Fibroblast of villous mesenchyme (primary cell): ENCODE measurements at regions not wholly inside any gene's neighbourhood (a gene's known extent, or its start where the extent isn't known, plus 50 kb on each side); places are given as distances from the start of the nearest gene placed in this dataset.

Experiments used
- DNase-seq: peaks from one replicate; pipeline ENCODE4 v3.0.0-alpha.2; 2010; ENCODE audit warnings: low read depth
- H3K4me3 ChIP-seq: 2 replicates; pipeline ENCODE4 v1.5.1; 2011; ENCODE audit warnings: low read depth, mild to moderate bottlenecking, low read length
- CTCF ChIP-seq: IDR thresholded peaks from 2 replicates; pipeline ENCODE4 v1.5.1; 2012; ENCODE audit warnings: low read depth, mild to moderate bottlenecking, low read length; ENCODE audit not compliant: insufficient read depth

GRCh38 chr13:73248154-73248553 is 189.3 kb downstream of the KLF5 start:
- TF ChIP-seq CTCF, result no peak
- no peak overlapping the region for H3K4me3 ChIP-seq
- no peak for DNase-seq

GRCh38 chr13:73245246-73245645 is 186.4 kb downstream of the KLF5 start:
- no peak for TF ChIP-seq CTCF
- DNase-seq, result no peak
- no peak overlapping the region for H3K4me3 ChIP-seq

DNA sequence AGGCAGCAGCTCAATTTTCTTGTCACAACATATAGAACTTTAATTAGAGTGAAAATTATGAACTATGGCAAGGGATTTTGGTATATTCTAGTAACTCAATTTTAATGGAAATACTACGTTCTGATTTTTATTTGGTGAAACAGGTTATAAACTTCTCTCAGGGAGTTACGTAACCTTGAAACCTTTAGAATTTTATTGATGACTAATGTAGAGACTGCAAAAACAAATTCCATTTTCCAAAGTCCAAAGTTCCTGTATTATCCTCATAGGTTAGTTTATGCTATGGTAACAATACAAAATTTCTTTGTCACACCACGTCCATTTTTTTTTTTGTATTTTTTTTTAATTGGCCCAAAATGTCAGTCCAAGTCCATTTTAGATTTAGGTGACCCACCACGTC is 185.7 kb downstream of the KLF5 start:
- no peak for DNase-seq
- no peak overlapping the region for H3K4me3 ChIP-seq
- no peak for TF ChIP-seq CTCF

GRCh38 chr13:73242515-73243015 is 183.8 kb downstream of the KLF5 start:
- TF ChIP-seq CTCF, result no peak
- H3K4me3 ChIP-seq, result no peak overlapping the region
- no peak for DNase-seq

DNA sequence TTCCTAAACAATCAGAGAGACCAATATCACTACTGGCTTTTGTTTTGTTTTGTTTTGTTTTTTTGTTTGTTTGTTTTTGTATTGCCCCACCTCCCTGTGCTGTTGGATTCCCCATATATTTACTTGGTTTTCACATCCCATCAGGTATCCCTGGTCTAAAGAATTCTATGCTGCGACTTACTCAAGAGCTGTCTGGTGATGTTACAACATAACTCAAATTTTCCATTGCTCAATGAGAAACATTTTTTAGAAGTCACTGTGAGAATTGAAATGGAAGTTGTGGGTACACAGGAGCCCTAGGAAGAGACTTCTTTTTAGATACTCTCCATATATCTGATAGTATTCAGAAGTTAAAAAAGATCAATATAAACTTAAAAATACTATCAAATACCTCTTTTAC is 181.4 kb downstream of the KLF5 start:
- H3K4me3 ChIP-seq, result no peak overlapping the region
- no peak for TF ChIP-seq CTCF
- no peak for DNase-seq

- no peak for TF ChIP-seq CTCF
- no peak overlapping the region for H3K4me3 ChIP-seq
- DNase-seq, result no peak
Observed at GRCh38 chr13:73235385-73235784, 176.6 kb downstream of the KLF5 start.

DNA sequence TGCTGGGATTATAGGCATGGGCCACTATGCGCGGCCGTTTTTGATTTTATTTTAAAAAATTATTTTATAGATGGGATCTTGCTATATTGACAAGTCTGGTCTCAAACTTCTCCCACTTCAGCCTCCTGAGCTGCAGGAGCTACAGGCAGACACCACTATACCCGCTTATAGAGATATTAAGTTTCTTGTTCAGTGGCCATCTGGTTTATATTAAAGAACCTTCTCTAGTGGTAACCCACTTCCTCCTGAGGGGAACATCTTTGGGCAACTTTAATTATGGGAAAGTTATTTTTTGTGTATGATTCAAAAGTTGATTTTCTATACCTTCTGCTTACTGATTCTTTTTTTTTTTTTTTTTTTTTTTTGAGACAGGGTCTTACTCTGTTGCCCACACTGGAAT is 172.7 kb downstream of the KLF5 start:
- DNase-seq, result no peak
- no peak overlapping the region for H3K4me3 ChIP-seq
- TF ChIP-seq CTCF, result no peak
